ENCODE measurements at regions not wholly inside any gene's neighbourhood (a gene's known extent, or its start where the extent isn't known, plus 50 kb on each side); places are given as distances from the start of the nearest gene placed in this dataset.
"Not testable (repeated sequence)": the region's sequence is repeated elsewhere in the genome, so short reads cannot be mapped to it uniquely, and the experiment has no call there.

GRCh38 chr2:94576486-94576885 is 294.7 kb upstream of the TEKT4 start:
- not testable (repeated sequence) for H3K4me3 Mint-ChIP-seq; DNase-seq (ENCODE audit: low spot score); ATAC-seq; H3K36me3 Mint-ChIP-seq; H3K27ac Mint-ChIP-seq; H3K27me3 Mint-ChIP-seq; H3K4me1 Mint-ChIP-seq (ENCODE audit: low read depth in 2 of 2); H3K9me3 Mint-ChIP-seq

- ATAC-seq = not testable (repeated sequence)
These were observed 294.1 kb upstream of the TEKT4 start for GRCh38 chr2:94577160-94577559.

GRCh38 chr2:94579221-94579620 is 292.0 kb upstream of the TEKT4 start:
- not testable (repeated sequence) for ATAC-seq; H3K36me3 Mint-ChIP-seq; DNase-seq (ENCODE audit: low spot score); H3K27me3 Mint-ChIP-seq; H3K4me3 Mint-ChIP-seq; H3K27ac Mint-ChIP-seq; H3K4me1 Mint-ChIP-seq (ENCODE audit: low read depth in 2 of 2); H3K9me3 Mint-ChIP-seq

More at GRCh38 chr2:94577160-94577559, 294.1 kb upstream of the TEKT4 start:
- not testable (repeated sequence) for H3K9me3 Mint-ChIP-seq; H3K36me3 Mint-ChIP-seq; H3K27ac Mint-ChIP-seq; H3K4me3 Mint-ChIP-seq; DNase-seq (ENCODE audit: low spot score); H3K4me1 Mint-ChIP-seq (ENCODE audit: low read depth in 2 of 2); H3K27me3 Mint-ChIP-seq

GRCh38 chr2:94583081-94583723 is 288.0 kb upstream of the TEKT4 start:
- not testable (repeated sequence) for H3K4me1 Mint-ChIP-seq (ENCODE audit: low read depth in 2 of 2); DNase-seq (ENCODE audit: low spot score); ATAC-seq; H3K27ac Mint-ChIP-seq; H3K9me3 Mint-ChIP-seq; H3K4me3 Mint-ChIP-seq; H3K27me3 Mint-ChIP-seq; H3K36me3 Mint-ChIP-seq

- H3K27ac Mint-ChIP-seq; ATAC-seq; H3K9me3 Mint-ChIP-seq; H3K4me1 Mint-ChIP-seq (ENCODE audit: low read depth in 2 of 2); H3K36me3 Mint-ChIP-seq; H3K4me3 Mint-ChIP-seq; DNase-seq (ENCODE audit: low spot score); H3K27me3 Mint-ChIP-seq: not testable (repeated sequence)
These were observed 286.7 kb upstream of the TEKT4 start for GRCh38 chr2:94584569-94584968.

GRCh38 chr2:94586032-94586982 is 284.9 kb upstream of the TEKT4 start:
- H3K4me3 Mint-ChIP-seq; H3K4me1 Mint-ChIP-seq (ENCODE audit: low read depth in 2 of 2); H3K27me3 Mint-ChIP-seq; ATAC-seq; DNase-seq (ENCODE audit: low spot score); H3K9me3 Mint-ChIP-seq; H3K27ac Mint-ChIP-seq; H3K36me3 Mint-ChIP-seq: not testable (repeated sequence)

GRCh38 chr2:94587042-94587441 is 284.2 kb upstream of the TEKT4 start:
- ATAC-seq; H3K27ac Mint-ChIP-seq; DNase-seq (ENCODE audit: low spot score); H3K27me3 Mint-ChIP-seq; H3K9me3 Mint-ChIP-seq; H3K4me3 Mint-ChIP-seq; H3K36me3 Mint-ChIP-seq; H3K4me1 Mint-ChIP-seq (ENCODE audit: low read depth in 2 of 2): not testable (repeated sequence)

- not testable (repeated sequence) for ATAC-seq; DNase-seq (ENCODE audit: low spot score); H3K9me3 Mint-ChIP-seq; H3K27me3 Mint-ChIP-seq; H3K4me3 Mint-ChIP-seq; H3K27ac Mint-ChIP-seq; H3K4me1 Mint-ChIP-seq (ENCODE audit: low read depth in 2 of 2); H3K36me3 Mint-ChIP-seq
These were observed 277.0 kb upstream of the TEKT4 start for GRCh38 chr2:94594019-94594836.

- not testable (repeated sequence) for H3K36me3 Mint-ChIP-seq; H3K27me3 Mint-ChIP-seq; H3K27ac Mint-ChIP-seq; H3K4me1 Mint-ChIP-seq (ENCODE audit: low read depth in 2 of 2); DNase-seq (ENCODE audit: low spot score); ATAC-seq; H3K4me3 Mint-ChIP-seq; H3K9me3 Mint-ChIP-seq
These were observed 275.3 kb upstream of the TEKT4 start for GRCh38 chr2:94595956-94596355.

- H3K27me3 Mint-ChIP-seq; H3K9me3 Mint-ChIP-seq; H3K4me3 Mint-ChIP-seq; H3K27ac Mint-ChIP-seq; H3K36me3 Mint-ChIP-seq; DNase-seq (ENCODE audit: low spot score); ATAC-seq; H3K4me1 Mint-ChIP-seq (ENCODE audit: low read depth in 2 of 2): not testable (repeated sequence)
These were observed 273.0 kb upstream of the TEKT4 start for GRCh38 chr2:94598075-94598713.

GRCh38 chr2:94600929-94601328 is 270.3 kb upstream of the TEKT4 start:
- not testable (repeated sequence) for H3K27me3 Mint-ChIP-seq; H3K4me1 Mint-ChIP-seq (ENCODE audit: low read depth in 2 of 2); ATAC-seq; DNase-seq (ENCODE audit: low spot score); H3K27ac Mint-ChIP-seq; H3K4me3 Mint-ChIP-seq; H3K9me3 Mint-ChIP-seq; H3K36me3 Mint-ChIP-seq

GRCh38 chr2:94602466-94602865 is 268.8 kb upstream of the TEKT4 start:
- Mint-ChIP-seq H3K36me3 (no peaks in the 10 kb centered on the region), H3K4me3 (no peak overlapping the region), H3K4me1 (ENCODE audit: low read depth in 2 of 2) (no peaks in the 10 kb centered on the region), H3K27ac (no peak overlapping the region), H3K27me3 (no peaks in the 10 kb centered on the region), H3K9me3 (no peaks in the 10 kb centered on the region)
- ATAC-seq (no peak), DNase-seq (ENCODE audit: low spot score) (no peak)

GRCh38 chr2:94622113-94622618 is 249.1 kb upstream of the TEKT4 start:
- H3K27me3 Mint-ChIP-seq = no peaks in the 10 kb centered on the region
- no peak overlapping the region for H3K4me3 Mint-ChIP-seq
- DNase-seq (ENCODE audit: low spot score) (peak; percentile 40), ATAC-seq (no peak)
- H3K36me3 Mint-ChIP-seq = no peaks in the 10 kb centered on the region
- peaks cover 19% of the 10 kb centered on the region for H3K9me3 Mint-ChIP-seq
- H3K4me1 Mint-ChIP-seq (ENCODE audit: low read depth in 2 of 2) = no peaks in the 10 kb centered on the region
- no peak overlapping the region for H3K27ac Mint-ChIP-seq
